ENCODE measurements at regions not wholly inside any gene's neighbourhood (a gene's known extent, or its start where the extent isn't known, plus 50 kb on each side); places are given as distances from the start of the nearest gene placed in this dataset.
"Not testable (repeated sequence)": the region's sequence is repeated elsewhere in the genome, so short reads cannot be mapped to it uniquely, and the experiment has no call there.

- TF ChIP-seq CTCF (IDR thresholded peaks at IDR 0.05), result no peak
- H3K4me3 Mint-ChIP-seq, result no peak overlapping the region
- no peaks in the 10 kb centered on the region for H3K4me1 Mint-ChIP-seq
- H3K27ac Mint-ChIP-seq, result no peak overlapping the region
- H3K9me3 Mint-ChIP-seq, result peaks cover 60% of the 10 kb centered on the region
- H3K36me3 Mint-ChIP-seq (ENCODE audit: low read depth), result peaks cover 13% of the 10 kb centered on the region
- DNase-seq, result no peak
- peaks cover 14% of the 10 kb centered on the region for H3K27me3 Mint-ChIP-seq (ENCODE audit: low read depth, poor library complexity)
Observed at GRCh38 chr2:71959494-71959893, 188.2 kb downstream of the CYP26B1 start.

GRCh38 chr2:71958426-71958825 lies 189.2 kb downstream of the CYP26B1 start:
- not testable (repeated sequence) for H3K4me3 Mint-ChIP-seq, H3K4me1 Mint-ChIP-seq, H3K27ac Mint-ChIP-seq, DNase-seq
- Mint-ChIP-seq H3K9me3 (peaks cover 65% of the 10 kb centered on the region), H3K27me3 (ENCODE audit: low read depth, poor library complexity) (peaks cover 18% of the 10 kb centered on the region), H3K36me3 (ENCODE audit: low read depth) (peaks cover 13% of the 10 kb centered on the region)

GRCh38 chr2:71952572-71953188 lies 195.0 kb downstream of the CYP26B1 start:
- Mint-ChIP-seq H3K27ac (no peak overlapping the region), H3K27me3 (ENCODE audit: low read depth, poor library complexity) (peaks cover 37% of the 10 kb centered on the region), H3K9me3 (peaks cover 32% of the 10 kb centered on the region), H3K4me3 (no peak overlapping the region), H3K4me1 (peaks cover 15% of the 10 kb centered on the region), H3K36me3 (ENCODE audit: low read depth) (peaks cover 7% of the 10 kb centered on the region)
- TF ChIP-seq CTCF (IDR thresholded peaks at IDR 0.05), result no peak
- no peak for DNase-seq

GRCh38 chr2:71951718-71952404 lies 195.8 kb downstream of the CYP26B1 start:
- H3K36me3 Mint-ChIP-seq (ENCODE audit: low read depth), result peaks cover 2% of the 10 kb centered on the region
- DNase-seq, result no peak
- H3K4me3 Mint-ChIP-seq, result no peak overlapping the region
- no peak overlapping the region for H3K27ac Mint-ChIP-seq
- peaks cover 24% of the 10 kb centered on the region for H3K9me3 Mint-ChIP-seq
- H3K27me3 Mint-ChIP-seq (ENCODE audit: low read depth, poor library complexity), result peaks cover 34% of the 10 kb centered on the region
- no peak for TF ChIP-seq CTCF (IDR thresholded peaks at IDR 0.05)
- peaks cover 15% of the 10 kb centered on the region for H3K4me1 Mint-ChIP-seq

GRCh38 chr2:71951083-71951468 lies 196.6 kb downstream of the CYP26B1 start:
- Mint-ChIP-seq H3K27ac (no peak overlapping the region), H3K4me1 (peaks cover 15% of the 10 kb centered on the region)

More at GRCh38 chr2:71951083-71951468, 196.6 kb downstream of the CYP26B1 start:
- TF ChIP-seq CTCF (IDR thresholded peaks at IDR 0.05), result no peak
- Mint-ChIP-seq H3K4me3 (no peak overlapping the region), H3K9me3 (peaks cover 16% of the 10 kb centered on the region), H3K36me3 (ENCODE audit: low read depth) (no peaks in the 10 kb centered on the region), H3K27me3 (ENCODE audit: low read depth, poor library complexity) (peaks cover 32% of the 10 kb centered on the region)
- DNase-seq, result no peak

All from nephron progenitor cell (in vitro differentiated cells).